ENCODE measurements at regions not wholly inside any gene's neighbourhood (a gene's known extent, or its start where the extent isn't known, plus 50 kb on each side); places are given as distances from the start of the nearest gene placed in this dataset.

DNA sequence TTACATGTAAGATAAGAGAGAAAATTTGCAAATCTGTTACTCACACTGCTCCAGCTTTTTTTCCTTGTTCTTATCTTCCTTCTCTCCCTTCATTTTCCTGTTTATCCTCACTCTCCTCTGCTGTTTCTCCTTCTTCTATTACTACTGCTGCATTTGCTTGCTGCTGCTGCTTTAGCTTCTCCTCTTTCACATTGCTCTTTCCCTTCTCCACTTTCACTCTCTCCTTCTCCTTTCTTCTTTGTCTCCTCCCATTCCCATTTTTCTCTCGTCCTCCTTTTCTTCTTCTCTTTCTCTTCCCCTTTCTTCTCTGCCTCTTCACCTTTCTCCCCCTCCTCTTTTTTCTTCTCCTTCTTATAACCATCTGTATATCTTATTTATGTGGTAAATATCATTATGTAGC is 288.6 kb downstream of the CDH9 start:
- no peaks in the 10 kb centered on the region for H3K9me3 ChIP-seq (ENCODE audit: control insufficient read depth, insufficient read depth, low read depth, low read length)
- in situ Hi-C loops (cut with HindIII; ENCODE audit: low pct_unique_long_range_greater_than_20kb, low sequenced_read_pairs), result no loop called here
- no peak overlapping the region for H3K4me3 ChIP-seq (ENCODE audit: low read depth in 2 of 2, low read length in 2 of 2)
- no peak overlapping the region for H3K27ac ChIP-seq (ENCODE audit: low read length)
- intact Hi-C loops (cut with micrococcal nuclease; ENCODE audit: unreplicated experiment), result no loop called here
- ATAC-seq (no peak), DNase-seq (ENCODE audit: low read depth, low spot score) (no peak)
- TF ChIP-seq SIN3A (IDR thresholded peaks at IDR 0.05; ENCODE audit: borderline replicate concordance, insufficient read depth, low read depth, low read length) (no peak), TCF7L2 (IDR thresholded peaks at IDR 0.05; ENCODE audit: low read depth, low read length) (no peak), CTCF (IDR thresholded peaks at IDR 0.05) (no peak), POLR2AphosphoS5 (IDR thresholded peaks at IDR 0.05; ENCODE audit: low read depth, low read length) (no peak)
- TF ChIP-seq, protein P1, sequence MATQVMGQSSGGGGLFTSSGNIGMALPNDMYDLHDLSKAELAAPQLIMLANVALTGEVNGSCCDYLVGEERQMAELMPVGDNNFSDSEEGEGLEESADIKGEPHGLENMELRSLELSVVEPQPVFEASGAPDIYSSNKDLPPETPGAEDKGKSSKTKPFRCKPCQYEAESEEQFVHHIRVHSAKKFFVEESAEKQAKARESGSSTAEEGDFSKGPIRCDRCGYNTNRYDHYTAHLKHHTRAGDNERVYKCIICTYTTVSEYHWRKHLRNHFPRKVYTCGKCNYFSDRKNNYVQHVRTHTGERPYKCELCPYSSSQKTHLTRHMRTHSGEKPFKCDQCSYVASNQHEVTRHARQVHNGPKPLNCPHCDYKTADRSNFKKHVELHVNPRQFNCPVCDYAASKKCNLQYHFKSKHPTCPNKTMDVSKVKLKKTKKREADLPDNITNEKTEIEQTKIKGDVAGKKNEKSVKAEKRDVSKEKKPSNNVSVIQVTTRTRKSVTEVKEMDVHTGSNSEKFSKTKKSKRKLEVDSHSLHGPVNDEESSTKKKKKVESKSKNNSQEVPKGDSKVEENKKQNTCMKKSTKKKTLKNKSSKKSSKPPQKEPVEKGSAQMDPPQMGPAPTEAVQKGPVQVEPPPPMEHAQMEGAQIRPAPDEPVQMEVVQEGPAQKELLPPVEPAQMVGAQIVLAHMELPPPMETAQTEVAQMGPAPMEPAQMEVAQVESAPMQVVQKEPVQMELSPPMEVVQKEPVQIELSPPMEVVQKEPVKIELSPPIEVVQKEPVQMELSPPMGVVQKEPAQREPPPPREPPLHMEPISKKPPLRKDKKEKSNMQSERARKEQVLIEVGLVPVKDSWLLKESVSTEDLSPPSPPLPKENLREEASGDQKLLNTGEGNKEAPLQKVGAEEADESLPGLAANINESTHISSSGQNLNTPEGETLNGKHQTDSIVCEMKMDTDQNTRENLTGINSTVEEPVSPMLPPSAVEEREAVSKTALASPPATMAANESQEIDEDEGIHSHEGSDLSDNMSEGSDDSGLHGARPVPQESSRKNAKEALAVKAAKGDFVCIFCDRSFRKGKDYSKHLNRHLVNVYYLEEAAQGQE (IDR thresholded peaks at IDR 0.05; ENCODE audit: insufficient read depth in 1 of 2, low read depth in 2 of 2, low read length in 1 of 2), result no peak
- H3K36me3 ChIP-seq (ENCODE audit: control insufficient read depth, insufficient read depth, low read length), result no peaks in the 10 kb centered on the region
- no peaks in the 10 kb centered on the region for H3K4me1 ChIP-seq (ENCODE audit: control insufficient read depth, insufficient read depth, low read length)
- ChIA-PET CTCF (no interaction called here), POLR2A (no interaction called here)
- H3K27me3 ChIP-seq (ENCODE audit: control insufficient read depth, insufficient read depth, low read length), result no peaks in the 10 kb centered on the region
- BruUV-seq (replicated peaks), result no TSS peak

DNA sequence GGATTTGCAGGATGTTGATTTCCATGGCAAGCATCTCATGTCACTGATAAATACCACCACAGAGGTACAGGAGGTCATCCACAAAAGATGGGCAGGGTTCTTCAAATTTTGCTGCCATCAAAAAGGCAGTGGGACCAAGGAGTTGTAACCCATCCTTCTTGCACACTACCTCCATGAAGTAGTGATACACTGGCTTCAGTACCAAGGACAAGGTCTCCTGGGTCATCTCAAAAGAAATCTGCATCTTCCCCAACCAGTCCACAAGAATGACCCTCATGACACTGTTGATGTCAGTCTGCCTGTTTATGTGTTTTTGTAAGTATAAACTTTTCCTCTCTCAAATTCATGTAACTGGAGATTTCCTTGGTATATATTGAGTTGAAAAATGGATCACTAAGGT is 298.2 kb downstream of the CDH9 start:
- ChIA-PET CTCF (no interaction called here), POLR2A (no interaction called here)
- intact Hi-C loops (cut with micrococcal nuclease; ENCODE audit: unreplicated experiment) (no loop called here), in situ Hi-C loops (cut with HindIII; ENCODE audit: low pct_unique_long_range_greater_than_20kb, low sequenced_read_pairs) (no loop called here)
- no peaks in the 10 kb centered on the region for H3K9me3 ChIP-seq (ENCODE audit: control insufficient read depth, insufficient read depth, low read depth, low read length)
- H3K27me3 ChIP-seq (ENCODE audit: control insufficient read depth, insufficient read depth, low read length), result no peaks in the 10 kb centered on the region
- ATAC-seq (no peak), DNase-seq (ENCODE audit: low read depth, low spot score) (no peak)
- BruUV-seq (replicated peaks), result no TSS peak
- TF ChIP-seq TCF7L2 (IDR thresholded peaks at IDR 0.05; ENCODE audit: low read depth, low read length) (no peak), SIN3A (IDR thresholded peaks at IDR 0.05; ENCODE audit: borderline replicate concordance, insufficient read depth, low read depth, low read length) (no peak), CTCF (IDR thresholded peaks at IDR 0.05) (no peak), POLR2AphosphoS5 (IDR thresholded peaks at IDR 0.05; ENCODE audit: low read depth, low read length) (no peak)
- TF ChIP-seq, protein P1 (IDR thresholded peaks at IDR 0.05; ENCODE audit: insufficient read depth in 1 of 2, low read depth in 2 of 2, low read length in 1 of 2), result no peak
- H3K4me3 ChIP-seq (ENCODE audit: low read depth in 2 of 2, low read length in 2 of 2), result no peak overlapping the region
- no peaks in the 10 kb centered on the region; the same call in 1 of the 2 replicates for H3K4me1 ChIP-seq (ENCODE audit: control insufficient read depth, insufficient read depth, low read length)
- H3K36me3 ChIP-seq (ENCODE audit: control insufficient read depth, insufficient read depth, low read length), result no peaks in the 10 kb centered on the region
- no peak overlapping the region for H3K27ac ChIP-seq (ENCODE audit: low read length)
